GM21786 (cell line): ENCODE measurements at regions not wholly inside any gene's neighbourhood (a gene's known extent, or its start where the extent isn't known, plus 50 kb on each side); places are given as distances from the start of the nearest gene placed in this dataset.
A peak's percentile ranks its signal among the peaks of the same experiment; 100 is the strongest.

ENCODE experiments used
- ATAC-seq: cut with Tn5 transposase; IDR thresholded peaks from one replicate; pipeline ENCODE4 v1.9.1; 2021; ENCODE audit not compliant: unreplicated experiment

- no peak for ATAC-seq
Measured at GRCh38 chr3:150104564-150104963, 133.9 kb upstream of the PFN2 start.

GRCh38 chr3:150101016-150101415 lies 130.3 kb upstream of the PFN2 start:
- ATAC-seq = no peak

- ATAC-seq = peak; percentile 47
Measured at GRCh38 chr3:150098621-150099020, 127.9 kb upstream of the PFN2 start.

- ATAC-seq = peak; percentile 50
Measured at GRCh38 chr3:150097588-150097890, 126.8 kb upstream of the PFN2 start.

- peak; percentile 9 for ATAC-seq
Measured at GRCh38 chr3:150096700-150097587, 126.2 kb upstream of the PFN2 start.

GRCh38 chr3:150094150-150094933 lies 123.6 kb upstream of the PFN2 start:
- no peak for ATAC-seq

GRCh38 chr3:150091626-150092025 lies 120.9 kb upstream of the PFN2 start:
- ATAC-seq = no peak

GRCh38 chr3:150090877-150091276 lies 120.2 kb upstream of the PFN2 start:
- no peak for ATAC-seq

GRCh38 chr3:150090006-150090405 lies 119.3 kb upstream of the PFN2 start:
- no peak for ATAC-seq

- no peak for ATAC-seq
Measured at GRCh38 chr3:150084128-150084527, 113.4 kb upstream of the PFN2 start.

- no peak for ATAC-seq
Measured at GRCh38 chr3:150083655-150084042, 113.0 kb upstream of the PFN2 start.

GRCh38 chr3:150082898-150083654 lies 112.4 kb upstream of the PFN2 start:
- ATAC-seq = no peak

GRCh38 chr3:150081084-150081483 lies 110.4 kb upstream of the PFN2 start:
- no peak for ATAC-seq

- ATAC-seq = no peak
Measured at GRCh38 chr3:150080058-150080730, 109.5 kb upstream of the PFN2 start.

- ATAC-seq = no peak
Measured at GRCh38 chr3:150079029-150079739, 108.5 kb upstream of the PFN2 start.

GRCh38 chr3:150077581-150078247 lies 107.0 kb upstream of the PFN2 start:
- ATAC-seq = no peak

GRCh38 chr3:150077107-150077506 lies 106.4 kb upstream of the PFN2 start:
- no peak for ATAC-seq

- no peak for ATAC-seq
Measured at GRCh38 chr3:150076443-150076842, 105.7 kb upstream of the PFN2 start.

- no peak for ATAC-seq
Measured at GRCh38 chr3:150075417-150075865, 104.7 kb upstream of the PFN2 start.
